ENCODE measurements at regions not wholly inside any gene's neighbourhood (a gene's known extent, or its start where the extent isn't known, plus 50 kb on each side); places are given as distances from the start of the nearest gene placed in this dataset.

GRCh38 chr17:34095106-34095505 lies 160.0 kb upstream of the CCL2 start:
- TF ChIP-seq EP300 (IDR thresholded peaks at IDR 0.05) (no peak), POLR2A (IDR thresholded peaks at IDR 0.05) (no peak)
